Type B pancreatic cell (in vitro differentiated cells): ENCODE measurements at regions not wholly inside any gene's neighbourhood (a gene's known extent, or its start where the extent isn't known, plus 50 kb on each side); places are given as distances from the start of the nearest gene placed in this dataset.

Experiments
- DNase-seq: peaks from one replicate; pipeline ENCODE4 v3.0.0; 2021; ENCODE audit warnings: mixed read lengths; ENCODE audit not compliant: unreplicated experiment; ENCODE audit errors: extremely low spot score
- H3K27ac Mint-ChIP-seq: 2 replicates; pipeline ENCODE4 v1.8.0; 2021; ENCODE audit warnings: mild to moderate bottlenecking, mixed read lengths
- H3K27me3 Mint-ChIP-seq: 2 replicates; pipeline ENCODE4 v1.8.0; 2021; ENCODE audit warnings: mixed read lengths
- H3K36me3 Mint-ChIP-seq: 2 replicates; pipeline ENCODE4 v1.8.0; 2021; ENCODE audit warnings: mixed read lengths
- H3K4me1 Mint-ChIP-seq: one replicate; pipeline ENCODE4 v1.8.0; 2021; ENCODE audit warnings: mixed read lengths; ENCODE audit not compliant: unreplicated experiment
- H3K4me3 Mint-ChIP-seq: 2 replicates; pipeline ENCODE4 v1.8.0; 2021; ENCODE audit warnings: mild to moderate bottlenecking, mixed read lengths
- H3K9me3 Mint-ChIP-seq: 2 replicates; pipeline ENCODE4 v1.8.0; 2021; ENCODE audit warnings: mixed read lengths
- TF ChIP-seq, protein P1 (sequence below): fragments of 200-600 bp; sonication (generic); conservative IDR thresholded peaks from 2 replicates; pipeline ENCODE4 v1.5.0; 2021; ENCODE audit warnings: antibody characterized with exemption, mild to moderate bottlenecking

GRCh38 chr1:29518183-29518835 is 282.0 kb downstream of the PTPRU start:
- TF ChIP-seq, protein P1, sequence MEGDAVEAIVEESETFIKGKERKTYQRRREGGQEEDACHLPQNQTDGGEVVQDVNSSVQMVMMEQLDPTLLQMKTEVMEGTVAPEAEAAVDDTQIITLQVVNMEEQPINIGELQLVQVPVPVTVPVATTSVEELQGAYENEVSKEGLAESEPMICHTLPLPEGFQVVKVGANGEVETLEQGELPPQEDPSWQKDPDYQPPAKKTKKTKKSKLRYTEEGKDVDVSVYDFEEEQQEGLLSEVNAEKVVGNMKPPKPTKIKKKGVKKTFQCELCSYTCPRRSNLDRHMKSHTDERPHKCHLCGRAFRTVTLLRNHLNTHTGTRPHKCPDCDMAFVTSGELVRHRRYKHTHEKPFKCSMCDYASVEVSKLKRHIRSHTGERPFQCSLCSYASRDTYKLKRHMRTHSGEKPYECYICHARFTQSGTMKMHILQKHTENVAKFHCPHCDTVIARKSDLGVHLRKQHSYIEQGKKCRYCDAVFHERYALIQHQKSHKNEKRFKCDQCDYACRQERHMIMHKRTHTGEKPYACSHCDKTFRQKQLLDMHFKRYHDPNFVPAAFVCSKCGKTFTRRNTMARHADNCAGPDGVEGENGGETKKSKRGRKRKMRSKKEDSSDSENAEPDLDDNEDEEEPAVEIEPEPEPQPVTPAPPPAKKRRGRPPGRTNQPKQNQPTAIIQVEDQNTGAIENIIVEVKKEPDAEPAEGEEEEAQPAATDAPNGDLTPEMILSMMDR, result no peak
- H3K36me3 Mint-ChIP-seq, result no peaks in the 10 kb centered on the region
- DNase-seq, result peak; percentile 34
- H3K4me3 Mint-ChIP-seq, result no peak overlapping the region
- H3K4me1 Mint-ChIP-seq, result peaks cover 7% of the 10 kb centered on the region
- H3K27me3 Mint-ChIP-seq, result peaks cover 30% of the 10 kb centered on the region
- no peak overlapping the region for H3K27ac Mint-ChIP-seq
- H3K9me3 Mint-ChIP-seq, result no peaks in the 10 kb centered on the region

- Mint-ChIP-seq H3K4me3 (no peak overlapping the region), H3K27ac (no peak overlapping the region), H3K4me1 (peaks cover 5% of the 10 kb centered on the region), H3K27me3 (peaks cover 26% of the 10 kb centered on the region), H3K9me3 (no peaks in the 10 kb centered on the region), H3K36me3 (no peaks in the 10 kb centered on the region)
- TF ChIP-seq, protein P1, result no peak
- DNase-seq, result peak; percentile 55
These were observed 281.1 kb downstream of the PTPRU start for GRCh38 chr1:29517251-29518086.

DNA sequence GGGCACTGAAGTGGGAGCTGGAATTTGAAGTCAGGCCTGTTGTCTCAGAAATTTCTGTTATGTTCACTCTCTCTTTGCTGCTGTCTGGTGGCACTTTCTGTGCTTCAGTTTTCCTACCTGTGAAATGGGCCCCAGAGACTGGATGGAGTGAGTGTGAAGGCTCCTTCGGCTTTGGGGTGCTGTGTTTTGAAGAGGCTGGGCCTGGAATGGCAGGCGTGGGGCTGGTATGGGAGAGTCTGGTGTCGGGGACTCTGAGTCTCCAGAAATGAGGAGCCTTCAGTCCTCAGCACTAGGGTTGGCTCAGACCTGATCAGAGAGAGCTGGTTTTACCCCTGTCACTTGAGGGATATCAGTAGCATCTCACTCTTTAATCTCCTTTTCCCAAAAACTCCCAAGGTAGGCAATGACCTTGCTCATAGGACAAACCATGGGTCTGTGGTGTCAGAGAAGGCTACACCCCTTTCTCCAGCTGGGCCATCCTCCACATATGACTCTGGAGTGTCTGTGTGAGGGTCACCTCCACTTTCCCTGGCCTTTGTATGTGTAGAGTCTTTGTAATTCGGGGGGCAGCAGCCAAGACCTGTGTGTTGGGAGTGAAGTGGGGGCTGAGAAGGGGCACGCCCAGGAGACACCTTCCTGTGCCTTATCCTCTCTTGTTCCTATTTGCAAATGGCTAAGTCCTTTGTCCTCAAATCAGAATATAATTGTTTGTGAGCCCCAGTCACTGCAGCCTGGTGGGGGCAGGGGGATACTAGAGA is 279.9 kb downstream of the PTPRU start:
- no peak overlapping the region for H3K27ac Mint-ChIP-seq
- no peak for DNase-seq
- TF ChIP-seq, protein P1, result no peak
- no peak overlapping the region for H3K4me3 Mint-ChIP-seq
- H3K4me1 Mint-ChIP-seq, result peaks cover 5% of the 10 kb centered on the region
- no peaks in the 10 kb centered on the region for H3K36me3 Mint-ChIP-seq
- H3K27me3 Mint-ChIP-seq, result peaks cover 24% of the 10 kb centered on the region
- no peaks in the 10 kb centered on the region for H3K9me3 Mint-ChIP-seq

DNA sequence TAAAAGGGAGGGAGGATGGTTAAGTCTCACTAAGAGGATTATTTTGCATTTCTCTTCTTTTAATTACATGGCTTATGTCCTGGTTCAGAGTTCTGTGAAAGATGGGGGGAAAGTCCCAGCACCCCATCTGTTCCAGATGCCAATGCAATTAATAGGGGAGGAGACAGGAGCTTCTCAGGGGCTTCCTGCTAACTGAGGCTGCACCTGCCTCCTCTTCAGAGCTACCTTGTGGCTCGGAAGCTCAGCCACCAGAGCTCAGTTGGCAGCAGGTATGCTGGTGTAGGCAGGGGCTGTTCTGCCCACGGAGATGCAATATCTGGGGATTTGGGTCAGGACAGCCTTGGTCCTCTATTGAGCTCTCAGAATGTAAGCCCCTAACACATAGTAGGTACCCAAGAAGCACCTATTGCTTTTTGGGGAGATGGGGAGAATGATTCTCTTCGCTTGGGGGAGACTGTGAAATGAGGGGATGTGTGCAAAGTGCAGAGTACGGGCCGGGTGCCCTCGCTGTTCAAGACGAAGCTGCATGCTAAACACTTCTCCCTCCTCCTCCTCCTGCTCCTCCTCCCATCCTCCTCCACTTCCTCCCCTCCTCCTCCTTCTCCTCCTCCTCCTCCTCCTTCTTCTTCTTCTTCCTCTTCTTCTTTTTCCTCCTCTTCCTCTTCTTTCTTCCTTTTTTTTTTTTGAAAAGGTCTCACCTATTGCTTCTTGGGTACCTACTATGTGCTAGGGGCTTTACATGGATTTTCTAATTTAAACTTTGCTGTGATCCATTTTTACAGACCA is 279.0 kb downstream of the PTPRU start:
- no peak for DNase-seq
- H3K4me3 Mint-ChIP-seq, result no peak overlapping the region
- peaks cover 4% of the 10 kb centered on the region for H3K4me1 Mint-ChIP-seq
- no peaks in the 10 kb centered on the region for H3K36me3 Mint-ChIP-seq
- TF ChIP-seq, protein P1, result no peak
- H3K27ac Mint-ChIP-seq, result no peak overlapping the region
- H3K9me3 Mint-ChIP-seq, result no peaks in the 10 kb centered on the region
- peaks cover 24% of the 10 kb centered on the region for H3K27me3 Mint-ChIP-seq
